HG03097 (cell line): ENCODE measurements at regions not wholly inside any gene's neighbourhood (a gene's known extent, or its start where the extent isn't known, plus 50 kb on each side); places are given as distances from the start of the nearest gene placed in this dataset.

ENCODE experiments used
- ATAC-seq: cut with Tn5 transposase; IDR thresholded peaks from one replicate; pipeline ENCODE4 v1.9.1; 2021; ENCODE audit not compliant: unreplicated experiment, low FRiP score

DNA sequence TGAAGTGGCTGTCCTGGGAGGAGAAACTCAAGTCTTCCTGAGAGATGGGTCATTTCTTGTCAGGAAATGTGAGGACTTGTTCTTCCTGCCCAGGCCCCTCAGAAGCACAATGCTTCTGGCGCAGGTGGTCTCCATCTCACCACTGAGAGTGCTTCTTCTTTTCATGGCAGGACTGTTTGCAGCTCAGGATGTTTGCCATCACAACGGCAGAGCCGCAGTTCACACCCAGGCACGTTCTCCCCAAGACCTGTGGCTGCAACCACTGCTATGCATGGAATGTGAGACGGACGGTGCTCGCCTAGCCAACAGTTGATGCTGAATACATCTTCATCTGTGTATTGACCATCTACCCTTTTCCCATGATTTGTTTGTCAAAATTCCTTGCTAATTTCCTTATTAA, 216.3 kb downstream of the GADD45G start:
- ATAC-seq: no peak

DNA sequence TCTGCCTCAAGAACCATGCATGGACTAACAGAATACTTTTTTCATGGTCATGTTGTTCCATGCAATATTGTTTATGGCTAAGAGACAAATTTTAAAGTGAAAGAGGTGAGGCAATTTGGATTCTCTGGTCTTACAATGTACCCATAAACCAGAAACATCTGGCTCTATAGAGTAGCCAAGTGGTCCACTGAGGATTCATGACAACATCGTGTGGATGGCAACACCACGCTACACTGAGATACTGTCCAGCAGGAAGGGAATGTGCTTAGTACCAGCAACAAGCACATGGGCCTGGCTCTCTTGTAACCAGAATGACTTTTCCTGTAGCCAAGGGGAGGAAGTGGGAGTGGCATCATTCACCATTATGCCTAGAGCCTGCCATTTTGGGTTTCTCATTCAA, 218.2 kb downstream of the GADD45G start:
- no peak for ATAC-seq

DNA sequence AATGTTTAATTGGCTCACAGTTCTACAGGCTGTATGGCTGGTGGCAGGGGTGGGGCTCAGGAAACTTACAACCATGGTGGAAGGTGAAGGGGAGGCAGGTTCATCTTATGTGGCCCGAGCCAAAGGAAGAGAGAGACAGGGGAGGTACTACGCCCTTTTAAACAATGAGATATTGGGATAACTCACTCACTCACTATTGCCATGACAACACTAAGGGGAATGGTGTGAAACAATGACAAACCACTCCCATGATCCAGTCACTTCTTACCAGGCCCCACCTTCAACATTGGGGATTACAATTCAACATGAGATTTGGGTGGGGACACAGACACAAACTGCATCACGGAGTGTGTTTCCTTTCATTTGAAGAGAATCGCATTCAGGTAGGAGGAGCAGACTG, 220.9 kb downstream of the GADD45G start:
- no peak for ATAC-seq

DNA sequence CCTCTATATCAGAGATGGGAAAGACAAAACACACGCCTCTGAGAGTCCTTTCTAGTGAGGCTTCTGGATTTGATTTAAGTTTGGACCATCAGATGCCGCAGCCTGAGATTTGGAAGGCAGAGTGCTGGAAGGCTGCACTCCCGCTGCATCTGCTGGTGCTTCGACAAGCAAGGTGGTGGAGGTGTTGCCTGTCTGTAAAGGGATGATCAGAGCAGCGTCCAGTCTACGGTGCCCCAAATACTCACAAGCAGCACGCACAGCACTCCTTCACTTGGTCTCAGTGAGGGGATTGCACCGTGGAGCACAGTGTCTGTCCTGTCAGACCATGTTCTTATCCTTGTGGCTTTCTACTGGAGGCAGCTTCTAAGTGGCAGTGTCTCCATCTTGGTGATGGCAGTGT, 221.4 kb downstream of the GADD45G start:
- ATAC-seq: no peak

DNA sequence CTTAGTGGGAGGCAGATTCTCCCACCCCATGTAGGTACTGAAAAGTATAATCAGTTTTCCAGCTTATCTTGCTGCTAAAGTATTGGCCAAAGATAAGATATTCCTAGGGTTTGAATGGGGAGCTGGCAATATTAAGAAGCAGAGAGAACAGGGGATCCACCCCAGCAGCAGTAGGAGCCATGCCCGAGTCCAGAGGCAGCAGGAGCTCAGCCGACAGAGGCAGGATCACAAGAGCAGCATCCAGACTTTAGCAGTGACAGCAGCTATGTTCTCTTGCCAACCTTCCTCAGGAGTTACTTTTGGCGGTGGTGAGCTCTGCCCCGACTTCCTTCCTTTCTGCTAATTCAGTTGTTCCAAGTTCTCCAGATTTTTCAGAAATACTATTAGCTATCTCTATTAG, 224.5 kb downstream of the GADD45G start:
- ATAC-seq: no peak

DNA sequence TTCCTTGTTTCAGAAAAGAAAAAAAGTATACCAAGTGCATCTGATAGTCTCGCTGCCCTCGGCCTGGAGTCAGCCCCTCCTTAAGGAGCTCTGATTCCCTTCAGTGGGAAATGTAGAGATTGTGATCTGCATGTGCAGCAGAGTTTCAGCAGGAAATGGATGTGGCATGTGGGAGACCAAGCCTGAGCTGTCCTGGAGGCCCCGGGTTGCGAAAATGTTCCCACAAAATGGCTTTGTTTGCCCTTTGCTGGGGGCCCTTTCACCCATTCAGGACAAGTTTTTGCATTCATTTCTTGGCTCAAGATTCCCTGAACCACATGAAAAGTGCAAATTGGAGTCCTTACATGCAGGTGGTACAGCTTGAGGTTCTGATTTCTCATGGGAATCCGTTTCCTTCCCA, 230.9 kb downstream of the GADD45G start:
- no peak for ATAC-seq

DNA sequence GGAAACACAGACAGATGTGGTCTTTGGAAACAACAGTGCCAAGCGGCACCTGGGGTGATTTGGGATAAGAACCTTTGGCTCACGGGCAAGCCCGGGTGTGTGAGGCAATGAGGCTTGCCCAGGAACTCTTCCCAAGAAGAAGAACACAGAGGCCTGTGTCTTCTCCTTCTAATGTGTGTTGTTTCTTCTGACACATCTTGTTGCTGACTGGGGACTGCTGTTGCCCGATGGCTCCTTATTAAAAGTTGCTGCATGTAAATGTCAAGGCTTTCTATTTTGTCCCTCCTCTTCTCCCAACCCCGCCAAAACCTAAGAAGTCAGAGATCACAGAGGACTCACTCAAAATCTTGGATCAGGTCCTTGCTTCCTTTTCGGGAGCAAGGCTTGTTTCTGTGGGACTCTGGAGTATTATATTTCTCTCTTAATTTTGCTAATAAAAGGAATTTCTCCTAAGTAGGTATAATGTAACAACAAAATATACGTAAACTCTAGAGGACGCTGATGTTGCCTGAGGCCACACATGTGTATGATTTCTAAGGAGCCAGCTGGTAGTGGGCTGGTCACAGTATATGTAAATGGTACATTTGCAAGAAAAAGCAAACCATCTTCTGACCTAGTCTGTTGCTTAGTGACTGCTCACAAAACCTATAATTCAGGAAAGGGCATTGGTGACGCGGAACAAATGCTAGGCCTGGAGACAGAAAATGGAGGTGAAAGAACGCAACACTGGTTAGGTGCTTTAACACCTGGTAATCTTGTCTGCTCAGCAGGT, 232.5 kb downstream of the GADD45G start:
- ATAC-seq: no peak

DNA sequence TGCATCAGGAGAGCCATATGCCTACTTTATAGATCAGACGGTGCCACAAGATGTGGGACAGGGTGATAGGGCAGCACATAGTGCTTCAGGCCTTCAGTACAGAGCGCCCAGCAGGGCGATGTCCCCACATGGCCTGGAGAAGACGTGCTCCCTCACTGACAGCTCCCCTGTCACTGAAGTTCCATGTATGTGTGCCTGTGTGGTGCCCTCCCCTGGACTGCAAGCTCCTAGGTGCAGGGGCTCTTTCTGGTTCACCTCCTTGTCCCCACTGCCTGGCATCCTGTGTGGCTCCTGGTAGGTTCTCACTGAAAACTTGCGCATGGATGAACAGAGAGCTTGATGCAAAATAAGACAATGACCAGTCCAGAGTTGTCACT, 233.1 kb downstream of the GADD45G start:
- ATAC-seq: no peak

DNA sequence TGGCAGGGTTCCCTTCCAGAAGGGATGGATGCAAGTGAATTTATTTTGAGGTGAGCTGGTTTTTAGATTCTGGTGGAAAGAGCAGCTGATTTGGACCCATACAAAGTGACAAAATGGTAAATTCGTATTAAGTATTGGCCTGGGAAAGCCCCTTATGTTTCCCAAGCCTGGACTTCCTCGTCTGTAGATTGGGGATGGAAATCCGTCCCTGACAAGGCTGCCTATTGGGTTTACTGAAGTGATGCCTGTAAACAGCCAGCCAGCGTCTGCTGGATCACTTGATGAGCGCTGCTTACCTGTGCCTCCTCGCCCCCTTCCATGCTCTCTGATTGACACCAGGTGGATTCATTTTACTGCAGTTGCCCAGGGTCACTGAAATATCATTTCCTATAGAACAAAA, 233.8 kb downstream of the GADD45G start:
- no peak for ATAC-seq

DNA sequence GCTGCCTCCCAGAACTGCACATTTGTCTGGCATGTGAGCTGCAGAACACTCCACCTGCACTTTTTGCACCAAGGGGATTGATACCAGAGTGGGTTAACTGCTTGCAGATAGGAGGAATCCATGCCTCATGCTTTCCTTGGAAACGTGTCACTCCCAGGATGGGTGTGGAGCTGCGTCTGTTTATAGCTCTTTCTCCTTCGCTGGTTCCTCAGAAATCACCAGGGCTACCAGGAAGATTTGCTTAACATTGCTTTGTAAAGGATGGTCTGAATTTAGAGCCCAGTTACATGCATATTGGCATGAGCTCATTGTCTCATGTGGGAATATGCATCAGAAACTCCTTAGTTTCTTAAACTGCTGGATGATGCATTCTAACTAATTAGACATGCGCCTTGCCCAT, 234.6 kb downstream of the GADD45G start:
- no peak for ATAC-seq

DNA sequence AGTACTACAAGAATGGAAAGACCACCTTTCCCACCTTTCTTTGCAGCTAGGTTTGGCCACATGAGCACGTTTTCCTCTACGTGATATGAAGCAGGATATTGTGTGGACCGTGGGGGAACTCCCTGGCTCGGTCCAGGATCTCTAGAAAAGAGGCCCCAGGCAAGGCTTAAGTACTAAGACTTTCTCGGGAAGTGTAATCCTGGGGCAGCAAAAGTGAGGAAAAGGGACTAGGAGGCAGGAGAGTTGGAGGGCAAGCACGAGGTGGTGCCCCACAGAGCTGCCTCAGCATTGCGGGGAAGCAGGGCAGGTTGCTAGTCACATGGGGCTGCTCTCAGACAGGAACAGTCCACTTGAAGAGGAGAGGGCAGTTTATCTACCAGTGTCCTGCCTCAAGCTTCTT, 235.1 kb downstream of the GADD45G start:
- no peak for ATAC-seq

DNA sequence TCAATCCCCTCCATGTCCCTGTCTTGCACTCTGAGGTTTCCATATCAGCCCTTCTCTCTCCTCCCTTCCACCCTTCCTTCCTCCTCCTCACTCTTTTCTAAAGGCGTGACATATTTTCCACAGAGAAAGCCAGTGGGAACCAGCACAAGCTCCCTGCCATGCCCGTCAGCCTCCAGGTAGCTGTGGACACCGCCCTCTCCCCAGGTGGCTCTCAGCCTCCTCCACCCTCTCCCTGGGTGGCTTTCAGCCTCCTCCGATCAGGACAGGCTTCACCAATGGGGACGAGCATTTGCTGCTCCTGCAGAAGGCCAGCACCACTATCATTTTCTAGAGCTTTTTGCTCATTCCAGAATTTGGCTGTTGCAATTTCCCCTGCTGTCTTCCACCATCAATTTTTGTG, 236.6 kb downstream of the GADD45G start:
- no peak for ATAC-seq

DNA sequence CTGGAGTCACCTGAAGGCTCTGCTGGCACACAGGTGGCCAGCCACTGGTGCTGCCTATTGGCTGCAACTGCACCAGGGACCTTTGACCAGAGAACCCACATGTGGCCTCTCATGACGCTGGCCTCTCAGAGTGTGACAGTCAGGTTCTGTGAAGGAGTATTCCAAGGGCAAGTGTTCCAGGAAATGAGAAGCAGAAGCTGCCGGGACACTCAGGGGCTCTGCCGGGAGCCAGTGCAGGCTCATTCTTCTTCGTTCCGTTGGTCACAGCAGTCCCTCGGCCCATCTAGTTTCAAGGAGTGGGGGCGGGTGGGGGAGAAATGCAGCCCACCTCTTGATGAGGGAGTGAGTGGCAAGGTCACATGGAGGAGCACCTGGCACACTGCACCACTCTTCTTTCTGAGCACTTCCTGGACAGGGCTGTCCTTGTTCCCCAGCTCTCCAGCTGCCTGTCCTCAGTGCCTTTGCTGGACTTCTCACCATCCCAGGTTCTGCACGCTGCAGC, 237.5 kb downstream of the GADD45G start:
- ATAC-seq: no peak

DNA sequence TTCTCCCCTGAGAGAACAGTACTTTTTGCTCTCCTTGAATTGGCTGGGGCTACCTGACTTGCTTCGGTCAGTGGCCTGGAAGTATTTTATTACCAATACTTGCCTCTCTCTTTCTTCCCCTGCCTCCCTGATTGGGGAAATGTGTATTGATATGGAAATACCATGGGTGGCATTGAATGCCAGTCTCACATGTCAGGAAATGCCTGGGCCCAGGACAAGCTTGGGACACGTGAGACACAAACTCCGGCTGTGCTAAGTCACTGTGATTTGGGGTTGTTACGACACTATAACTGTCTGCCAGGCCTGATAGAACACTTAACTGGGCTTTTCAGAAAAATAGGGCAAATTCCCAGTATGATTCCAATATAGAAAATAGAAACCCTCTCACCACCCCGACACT, 238.3 kb downstream of the GADD45G start:
- ATAC-seq: no peak

DNA sequence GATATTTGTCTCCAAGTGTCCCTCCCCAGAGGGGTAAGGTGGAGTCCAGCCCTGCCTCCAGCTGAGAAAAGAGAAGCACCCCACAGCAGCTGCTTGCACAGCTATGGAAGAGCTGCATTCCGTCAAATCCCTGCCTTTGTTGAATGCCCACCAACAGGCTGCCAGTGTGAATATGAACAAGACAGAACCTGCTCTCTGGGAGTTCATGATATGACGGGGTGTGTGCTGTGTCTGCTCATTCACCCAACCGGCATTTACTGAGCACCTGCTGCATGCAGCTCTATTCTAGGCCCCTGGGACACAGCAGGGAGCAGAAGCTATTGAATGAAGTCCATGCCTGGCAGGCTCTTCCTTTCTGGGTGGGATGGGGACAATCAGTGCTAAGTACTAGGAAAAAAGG, 238.8 kb downstream of the GADD45G start:
- no peak for ATAC-seq

DNA sequence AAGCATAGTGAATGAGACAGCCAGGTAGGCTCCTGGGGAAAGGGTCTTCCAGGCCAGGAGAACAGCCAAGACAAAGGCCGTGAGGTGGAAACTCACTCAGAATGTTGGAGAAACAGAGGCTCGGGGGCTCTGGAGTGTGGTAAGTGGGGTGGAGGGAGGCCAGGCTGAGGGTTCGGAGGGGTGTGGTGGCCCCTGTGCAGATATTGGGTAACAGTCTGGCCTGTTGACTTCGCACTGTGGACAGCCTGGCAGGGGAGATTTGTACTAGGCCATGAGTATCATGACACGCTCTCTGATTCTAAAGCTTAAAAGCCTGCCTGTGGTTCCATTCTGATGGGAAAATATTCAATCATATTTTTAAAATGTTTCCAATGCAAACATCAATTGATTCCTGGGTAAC, 239.3 kb downstream of the GADD45G start:
- no peak for ATAC-seq

DNA sequence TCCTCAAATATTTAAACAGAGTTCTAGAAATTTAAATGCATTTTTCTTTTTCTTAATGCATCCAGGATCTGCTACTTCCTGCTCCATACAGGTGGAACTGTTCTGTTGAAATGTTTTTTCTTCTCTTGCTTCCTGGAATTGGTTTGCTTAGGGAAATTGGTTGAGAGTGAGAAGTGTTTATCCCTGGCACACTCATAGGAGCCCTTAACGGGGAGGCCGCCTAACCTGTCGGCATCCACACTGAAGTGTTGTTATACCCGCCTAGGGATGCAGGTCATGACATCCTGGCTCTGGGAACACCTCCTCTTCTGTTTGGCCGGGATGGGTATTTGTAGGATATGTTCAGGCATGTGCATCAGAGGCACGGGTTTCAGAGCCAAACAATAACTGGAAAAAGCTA, 239.7 kb downstream of the GADD45G start:
- no peak for ATAC-seq

DNA sequence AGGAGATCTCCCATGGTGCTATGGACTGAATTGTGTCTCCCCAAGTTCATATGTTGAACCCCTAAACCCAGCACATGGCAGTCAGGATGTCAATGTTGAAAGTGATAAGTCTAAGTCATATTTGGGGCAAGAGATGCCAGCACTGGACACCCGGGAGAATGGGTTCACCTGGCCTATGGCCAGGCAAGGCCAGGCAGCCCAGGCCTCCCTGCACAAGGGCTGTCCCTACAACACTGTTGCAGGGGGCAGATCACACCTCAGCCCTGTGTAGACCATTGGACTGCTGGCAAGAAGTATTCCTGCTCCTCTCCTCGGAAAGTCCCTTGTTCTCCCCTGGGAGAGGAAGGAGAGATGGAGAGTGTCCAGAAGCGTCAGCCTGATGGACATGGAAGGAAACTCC, 240.5 kb downstream of the GADD45G start:
- no peak for ATAC-seq

DNA sequence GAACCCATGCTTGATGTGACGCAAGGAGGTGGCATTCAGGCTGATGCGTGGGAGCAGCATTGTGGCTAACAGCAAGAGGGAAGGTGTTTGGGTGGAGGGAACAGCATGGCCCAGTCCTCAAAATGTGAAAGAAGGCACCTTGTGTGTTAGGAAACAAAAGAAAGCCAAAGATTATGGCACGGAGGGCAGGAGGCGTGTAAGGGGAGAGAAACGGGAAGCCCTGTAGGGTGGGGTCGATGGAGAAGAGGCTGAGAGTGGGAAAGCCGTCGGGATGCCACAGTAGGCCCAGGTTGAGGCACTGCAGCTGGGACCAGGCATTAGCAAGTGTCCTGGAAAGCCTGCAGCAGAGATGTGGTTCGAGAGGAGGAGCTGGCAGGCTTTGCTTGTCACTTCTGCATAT, 241.1 kb downstream of the GADD45G start:
- ATAC-seq: no peak

DNA sequence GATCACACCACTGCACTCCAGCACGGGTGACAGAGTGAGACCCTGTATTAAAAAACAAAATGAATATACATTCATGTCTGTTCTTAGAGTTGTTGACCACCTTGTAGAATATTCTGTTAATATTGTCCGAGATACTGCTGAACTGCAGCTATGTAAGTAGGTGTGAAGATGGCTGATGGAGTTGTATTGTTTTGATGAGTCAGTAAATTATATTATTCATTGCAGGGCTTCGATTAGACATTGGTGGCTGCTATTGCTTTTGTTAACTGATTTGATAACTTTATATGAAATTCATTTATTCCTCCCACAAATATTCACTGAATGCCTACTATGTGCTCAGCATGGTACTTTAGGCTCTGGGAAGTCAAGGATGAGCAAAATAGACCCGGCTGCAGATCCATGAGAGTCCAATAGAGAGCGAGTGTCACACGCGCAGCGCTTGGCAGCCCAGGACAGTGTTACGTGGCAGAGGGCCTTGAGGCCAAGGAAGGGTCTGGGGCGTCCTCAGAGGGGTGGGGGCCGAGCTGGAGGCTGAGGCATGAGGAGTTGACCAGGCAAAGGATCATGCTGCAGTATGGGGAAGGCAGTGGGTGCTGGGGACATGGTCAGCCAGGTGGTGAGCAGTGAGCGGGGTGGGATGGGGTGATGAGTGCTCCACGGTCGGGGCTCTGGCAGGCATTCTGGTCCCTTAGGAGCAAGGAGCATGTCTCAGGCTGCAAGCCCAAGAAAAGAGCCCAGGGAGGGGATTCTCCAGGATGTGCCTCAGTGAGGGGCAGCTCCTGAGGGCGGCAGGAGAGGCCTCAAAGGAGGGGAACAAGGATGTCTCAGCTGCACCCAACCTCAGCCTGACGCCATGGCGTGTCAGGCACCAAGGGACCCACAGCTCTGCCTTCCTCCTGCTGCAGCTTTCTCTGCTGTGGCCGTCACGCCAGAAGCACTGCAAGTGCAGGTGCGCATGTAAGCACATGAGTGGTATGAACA, 243.5 kb downstream of the GADD45G start:
- ATAC-seq: no peak

DNA sequence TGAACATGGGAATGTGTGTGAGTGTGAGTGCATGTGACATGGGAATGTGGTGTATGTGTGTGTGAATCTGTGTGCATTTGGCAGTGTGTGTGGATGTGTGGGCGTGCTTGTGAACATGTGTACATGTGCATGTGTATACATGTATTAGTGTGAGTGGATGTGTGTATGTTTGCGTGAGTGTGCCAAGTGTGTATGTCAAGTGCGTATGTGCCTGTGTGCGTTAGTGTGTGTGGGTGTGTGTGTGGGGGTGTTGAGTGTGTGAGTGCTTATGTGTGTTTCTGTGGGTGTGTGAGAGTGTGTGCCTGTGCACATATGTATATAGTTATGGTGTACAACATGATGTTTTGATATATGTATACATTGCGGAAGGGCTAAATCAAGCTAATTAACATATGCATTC, 244.3 kb downstream of the GADD45G start:
- no peak for ATAC-seq

DNA sequence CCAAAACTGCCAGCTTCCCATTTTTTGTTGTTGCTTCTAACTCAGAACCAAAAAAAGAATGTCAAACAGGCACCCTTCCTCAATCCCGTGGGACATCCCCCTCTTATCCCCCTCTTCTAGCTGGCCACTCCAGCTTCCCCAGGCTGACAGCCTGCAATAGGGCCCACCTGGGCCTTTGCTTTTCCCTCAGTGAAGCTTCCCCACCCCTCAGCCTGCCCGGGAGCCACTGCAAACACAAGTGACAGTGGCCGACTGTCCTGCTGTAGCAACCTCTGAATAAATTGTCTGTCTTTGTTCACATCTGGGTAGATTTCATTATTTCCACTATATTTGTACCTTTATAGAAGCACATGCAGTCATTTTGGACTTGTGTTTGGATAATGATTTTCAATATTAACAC, 245.3 kb downstream of the GADD45G start:
- ATAC-seq: no peak
